Liver (tissue), 8 donors: ENCODE measurements at regions not wholly inside any gene's neighbourhood (a gene's known extent, or its start where the extent isn't known, plus 50 kb on each side); places are given as distances from the start of the nearest gene placed in this dataset.

ENCODE experiments used
- DNase-seq: peaks from one replicate; pipeline ENCODE4 v3.0.0-alpha.2; 2017; ENCODE audit warnings: low spot score
- H3K27ac ChIP-seq, 2 donors: one replicate each; pipeline ENCODE4 v1.7.0; 2013; ENCODE audit warnings: inconsistent platforms in 2 of 2, low read length in 2 of 2, control low read depth in 1 of 2, low read depth in 1 of 2, mild to moderate bottlenecking in 1 of 2
- H3K27me3 ChIP-seq, 4 donors: one replicate each; pipeline versions ENCODE4 v1.6.1 to v1.7.0; 2013; ENCODE audit warnings: low read length in 3 of 4, inconsistent platforms in 1 of 4, mild to moderate bottlenecking in 1 of 4, moderate library complexity in 1 of 4; ENCODE audit not compliant: control insufficient read depth in 4 of 4, insufficient read depth in 4 of 4
- H3K36me3 ChIP-seq, 4 donors: one replicate each; pipeline versions ENCODE4 v1.6.1 to v1.7.0; 2013; ENCODE audit warnings: low read length in 3 of 4, mild to moderate bottlenecking in 3 of 4, low read depth in 1 of 4, moderate library complexity in 1 of 4; ENCODE audit not compliant: control insufficient read depth in 4 of 4, insufficient read depth in 3 of 4
- H3K4me1 ChIP-seq, 4 donors: one replicate each; pipeline versions ENCODE4 v1.6.1 to v1.7.0; 2013; ENCODE audit warnings: low read length in 3 of 4, mild to moderate bottlenecking in 3 of 4, moderate library complexity in 1 of 4; ENCODE audit not compliant: control insufficient read depth in 4 of 4, insufficient read depth in 4 of 4
- H3K4me3 ChIP-seq, 3 donors: one replicate each; pipeline versions ENCODE4 v1.6.1 to v1.7.0; 2013; ENCODE audit warnings: low read length in 3 of 3, control low read depth in 1 of 3, low read depth in 1 of 3, mild to moderate bottlenecking in 1 of 3
- H3K9ac ChIP-seq, 2 donors: one replicate each; pipeline ENCODE4 v1.7.0; 2013; ENCODE audit warnings: low read length in 2 of 2, mild to moderate bottlenecking in 2 of 2, moderate library complexity in 2 of 2, control low read depth in 1 of 2, low read depth in 1 of 2
- H3K9me3 ChIP-seq, 4 donors: one replicate each; pipeline versions ENCODE4 v1.6.1 to v1.7.0; 2013; ENCODE audit warnings: low read length in 3 of 4; ENCODE audit not compliant: control insufficient read depth in 4 of 4
- ATF3 ChIP-seq: IDR thresholded peaks from 2 replicates; pipeline ENCODE4 v1.6.1; 2016; ENCODE audit warnings: antibody characterized with exemption
- CTCF ChIP-seq: fragments of 150-350 bp; IDR thresholded peaks from 2 replicates; pipeline ENCODE4 v1.5.1; 2017; ENCODE audit warnings: improper control_type of control experiment, low read depth, low read length; ENCODE audit not compliant: missing input control
- EGR1 ChIP-seq, 2 donors: IDR thresholded peaks; 2 replicates each; pipeline ENCODE4 v1.6.1; 2016 to 2018; ENCODE audit warnings: antibody characterized with exemption in 2 of 2, low read depth in 2 of 2
- FOXA1 ChIP-seq: IDR thresholded peaks from 2 replicates; pipeline ENCODE4 v1.6.1; 2016; ENCODE audit warnings: antibody characterized with exemption
- FOXA2 ChIP-seq: IDR thresholded peaks from 2 replicates; pipeline ENCODE4 v1.6.1; 2016; ENCODE audit warnings: antibody characterized with exemption
- GABPA ChIP-seq, 2 donors: IDR thresholded peaks in 1 of 2; conservative IDR thresholded peaks in 1 of 2; 2 replicates each; pipeline ENCODE4 v1.6.1; 2016; ENCODE audit warnings: antibody characterized with exemption in 2 of 2, mild to moderate bottlenecking in 1 of 2, moderate library complexity in 1 of 2
- HNF4A ChIP-seq, 2 donors: conservative IDR thresholded peaks; 2 replicates each; pipeline ENCODE4 v1.6.1; 2016; ENCODE audit warnings: antibody characterized with exemption in 2 of 2, mild to moderate bottlenecking in 2 of 2
- HNF4G ChIP-seq: IDR thresholded peaks from 2 replicates; pipeline ENCODE4 v1.6.1; 2016; ENCODE audit warnings: antibody characterized with exemption
- JUND ChIP-seq, 2 donors: IDR thresholded peaks; 2 replicates each; pipeline ENCODE4 v1.6.1; 2016; ENCODE audit warnings: antibody characterized with exemption in 2 of 2
- MAX ChIP-seq: IDR thresholded peaks from 2 replicates; pipeline ENCODE4 v1.6.1; 2016; ENCODE audit warnings: antibody characterized with exemption
- NR2F2 ChIP-seq: IDR thresholded peaks from 2 replicates; pipeline ENCODE4 v1.6.1; 2016; ENCODE audit warnings: antibody characterized with exemption
- RAD21 ChIP-seq, 2 donors: IDR thresholded peaks; 2 replicates each; pipeline ENCODE4 v1.6.1; 2016; ENCODE audit warnings: antibody characterized with exemption in 2 of 2, mild to moderate bottlenecking in 2 of 2
- RXRA ChIP-seq, 2 donors: IDR thresholded peaks; 2 replicates each; pipeline ENCODE4 v1.6.1; 2017 to 2018; ENCODE audit warnings: antibody characterized with exemption in 2 of 2, mild to moderate bottlenecking in 1 of 2
- SP1 ChIP-seq: IDR thresholded peaks from 2 replicates; pipeline ENCODE4 v1.6.1; 2018; ENCODE audit warnings: antibody characterized with exemption, mild to moderate bottlenecking
- TAF1 ChIP-seq: conservative IDR thresholded peaks from 2 replicates; pipeline ENCODE4 v1.6.1; 2016; ENCODE audit warnings: antibody characterized with exemption, mild to moderate bottlenecking
- YY1 ChIP-seq: IDR thresholded peaks from 2 replicates; pipeline ENCODE4 v1.6.1; 2016; ENCODE audit warnings: antibody characterized with exemption, mild to moderate bottlenecking
- WGBS: extraction: QIAGEN DNeasy Blood & Tissue Kit; methylation state at CpG from one replicate; pipeline ENCODE4 v1.1.7; 2013; 5-methylcytosine and 5-hydroxymethylcytosine counted together
- TF ChIP-seq, protein P1 (sequence below): IDR thresholded peaks from 2 replicates; pipeline ENCODE4 v1.6.1; 2016; ENCODE audit warnings: antibody characterized with exemption
- TF ChIP-seq, protein P2 (sequence below): IDR thresholded peaks from 2 replicates; pipeline ENCODE4 v1.6.1; 2016; ENCODE audit warnings: antibody characterized with exemption, mild to moderate bottlenecking
- donor health status: healthy.
- donor health status: healthy.
- donor health status: healthy.
- donor health status: healthy.
- donor health status: healthy.

- Histone ChIP-seq H3K4me3 (no peak overlapping the region), H3K9ac (no peak overlapping the region), H3K9me3 (peaks cover 0 to 6% (median 2%) of the 10 kb centered on the region in 4 donors), H3K27ac (no peak overlapping the region), H3K27me3 (peaks cover 0 to 3% (median 0%) of the 10 kb centered on the region in 4 donors), H3K36me3 (no peaks in the 10 kb centered on the region), H3K4me1 (no peaks in the 10 kb centered on the region)
- WGBS: 72% methylated on average over 18 of the region's 18 CpGs
- no peak for DNase-seq
- TF ChIP-seq MAX (no peak), SP1 (no peak), TAF1 (no peak), YY1 (no peak), FOXA2 (no peak), CTCF (no peak), ATF3 (no peak), RXRA (IDR thresholded peaks at IDR 0.05) (no peak), EGR1 (IDR thresholded peaks at IDR 0.05; ENCODE audit: low read depth in 2 of 2) (no peak), RAD21 (IDR thresholded peaks at IDR 0.05) (no peak), HNF4A (conservative IDR thresholded peaks at IDR 0.05) (no peak), FOXA1 (no peak), GABPA (IDR thresholded peaks at IDR 0.05 in 1 of 2, conservative IDR thresholded peaks at IDR 0.05 in 1 of 2) (no peak), NR2F2 (no peak), JUND (IDR thresholded peaks at IDR 0.05) (no peak), HNF4G (no peak)
- TF ChIP-seq, protein P1, sequence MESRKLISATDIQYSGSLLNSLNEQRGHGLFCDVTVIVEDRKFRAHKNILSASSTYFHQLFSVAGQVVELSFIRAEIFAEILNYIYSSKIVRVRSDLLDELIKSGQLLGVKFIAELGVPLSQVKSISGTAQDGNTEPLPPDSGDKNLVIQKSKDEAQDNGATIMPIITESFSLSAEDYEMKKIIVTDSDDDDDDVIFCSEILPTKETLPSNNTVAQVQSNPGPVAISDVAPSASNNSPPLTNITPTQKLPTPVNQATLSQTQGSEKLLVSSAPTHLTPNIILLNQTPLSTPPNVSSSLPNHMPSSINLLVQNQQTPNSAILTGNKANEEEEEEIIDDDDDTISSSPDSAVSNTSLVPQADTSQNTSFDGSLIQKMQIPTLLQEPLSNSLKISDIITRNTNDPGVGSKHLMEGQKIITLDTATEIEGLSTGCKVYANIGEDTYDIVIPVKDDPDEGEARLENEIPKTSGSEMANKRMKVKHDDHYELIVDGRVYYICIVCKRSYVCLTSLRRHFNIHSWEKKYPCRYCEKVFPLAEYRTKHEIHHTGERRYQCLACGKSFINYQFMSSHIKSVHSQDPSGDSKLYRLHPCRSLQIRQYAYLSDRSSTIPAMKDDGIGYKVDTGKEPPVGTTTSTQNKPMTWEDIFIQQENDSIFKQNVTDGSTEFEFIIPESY: no peak
- TF ChIP-seq, protein P2, sequence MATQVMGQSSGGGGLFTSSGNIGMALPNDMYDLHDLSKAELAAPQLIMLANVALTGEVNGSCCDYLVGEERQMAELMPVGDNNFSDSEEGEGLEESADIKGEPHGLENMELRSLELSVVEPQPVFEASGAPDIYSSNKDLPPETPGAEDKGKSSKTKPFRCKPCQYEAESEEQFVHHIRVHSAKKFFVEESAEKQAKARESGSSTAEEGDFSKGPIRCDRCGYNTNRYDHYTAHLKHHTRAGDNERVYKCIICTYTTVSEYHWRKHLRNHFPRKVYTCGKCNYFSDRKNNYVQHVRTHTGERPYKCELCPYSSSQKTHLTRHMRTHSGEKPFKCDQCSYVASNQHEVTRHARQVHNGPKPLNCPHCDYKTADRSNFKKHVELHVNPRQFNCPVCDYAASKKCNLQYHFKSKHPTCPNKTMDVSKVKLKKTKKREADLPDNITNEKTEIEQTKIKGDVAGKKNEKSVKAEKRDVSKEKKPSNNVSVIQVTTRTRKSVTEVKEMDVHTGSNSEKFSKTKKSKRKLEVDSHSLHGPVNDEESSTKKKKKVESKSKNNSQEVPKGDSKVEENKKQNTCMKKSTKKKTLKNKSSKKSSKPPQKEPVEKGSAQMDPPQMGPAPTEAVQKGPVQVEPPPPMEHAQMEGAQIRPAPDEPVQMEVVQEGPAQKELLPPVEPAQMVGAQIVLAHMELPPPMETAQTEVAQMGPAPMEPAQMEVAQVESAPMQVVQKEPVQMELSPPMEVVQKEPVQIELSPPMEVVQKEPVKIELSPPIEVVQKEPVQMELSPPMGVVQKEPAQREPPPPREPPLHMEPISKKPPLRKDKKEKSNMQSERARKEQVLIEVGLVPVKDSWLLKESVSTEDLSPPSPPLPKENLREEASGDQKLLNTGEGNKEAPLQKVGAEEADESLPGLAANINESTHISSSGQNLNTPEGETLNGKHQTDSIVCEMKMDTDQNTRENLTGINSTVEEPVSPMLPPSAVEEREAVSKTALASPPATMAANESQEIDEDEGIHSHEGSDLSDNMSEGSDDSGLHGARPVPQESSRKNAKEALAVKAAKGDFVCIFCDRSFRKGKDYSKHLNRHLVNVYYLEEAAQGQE: no peak
Measured at GRCh38 chr4:8695237-8696219, 103.0 kb downstream of the CPZ start.
